MV-4-11 (cell line): ENCODE measurements at regions not wholly inside any gene's neighbourhood (a gene's known extent, or its start where the extent isn't known, plus 50 kb on each side); places are given as distances from the start of the nearest gene placed in this dataset.

Experiments
- DNase-seq: peaks from one replicate; lab custom pipeline; 2025; lab: John Stamatoyannopoulos, UW

DNA sequence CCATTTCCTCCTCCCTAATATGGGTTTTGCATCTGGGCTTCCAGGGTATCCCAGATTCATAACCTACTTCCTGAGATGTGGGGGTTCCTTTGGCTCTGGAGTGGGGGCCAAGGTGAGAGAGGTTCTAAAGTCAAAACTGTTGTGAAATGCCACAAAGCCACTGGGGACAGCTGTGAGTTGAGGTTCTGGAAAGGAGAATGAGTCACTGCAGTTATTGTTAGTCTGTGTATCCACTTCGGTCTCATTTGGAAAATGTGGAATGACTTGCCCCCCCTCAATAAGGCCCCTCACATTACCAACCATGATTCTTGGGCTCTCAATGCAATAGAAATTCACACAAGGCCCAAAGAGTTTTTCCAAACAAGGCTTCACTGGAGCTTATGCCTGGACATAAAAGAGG is 51.1 kb upstream of the LGALSL start:
- DNase-seq = peak; percentile 57

DNA sequence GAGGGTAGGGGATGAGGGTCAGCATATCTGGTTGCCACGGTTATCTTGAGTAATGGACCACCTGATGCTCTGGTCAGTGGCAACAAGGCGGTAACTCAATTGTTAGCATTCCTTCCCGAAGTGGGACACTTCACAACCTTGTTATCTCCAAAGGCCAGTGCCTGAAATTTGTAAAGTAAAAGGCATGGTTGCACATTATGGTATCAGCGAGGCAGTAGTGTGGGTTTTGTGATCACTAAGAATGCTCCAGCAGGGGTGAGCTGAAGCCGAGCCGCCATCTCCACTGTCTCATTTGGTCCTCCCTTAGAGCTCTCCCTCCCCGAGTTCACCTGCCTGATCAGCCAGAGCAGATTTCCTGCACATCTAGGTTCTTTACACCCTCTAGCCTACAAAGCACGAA is 50.5 kb upstream of the LGALSL start:
- no peak for DNase-seq

DNA sequence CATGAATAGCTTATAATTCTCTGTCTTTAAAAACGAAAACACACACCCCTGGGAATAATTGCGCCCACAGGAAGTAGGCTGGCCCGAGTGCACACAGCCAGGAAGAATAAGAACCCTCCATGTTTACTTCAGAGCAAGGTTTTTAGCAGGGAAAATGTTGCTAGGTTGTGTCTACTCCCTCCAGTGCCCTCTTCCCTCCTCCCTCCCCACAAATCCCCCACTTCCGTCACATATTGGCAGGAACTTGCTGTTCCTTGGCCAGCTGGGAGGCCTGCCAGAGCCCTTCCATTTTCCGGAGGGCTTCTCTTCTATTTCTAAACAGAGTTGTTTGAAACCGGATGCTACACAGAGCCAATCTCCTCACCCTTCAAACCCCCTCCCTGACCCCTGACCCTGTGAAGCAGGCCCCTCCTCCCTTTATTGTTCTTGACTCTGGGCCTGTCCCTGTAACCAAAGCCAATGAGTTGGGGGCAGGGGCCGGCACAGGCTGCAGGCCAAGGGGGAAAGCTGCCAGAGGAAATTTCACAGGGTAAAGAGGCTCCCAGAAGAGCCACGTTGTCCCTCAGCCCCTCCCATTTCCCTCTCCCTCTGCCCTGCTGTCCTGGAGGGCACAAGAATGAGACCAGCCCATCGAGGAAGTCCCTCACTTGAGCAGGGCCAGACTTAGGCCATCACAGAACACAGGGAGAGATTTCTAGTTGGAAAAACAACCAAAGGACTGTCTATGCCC is 49.8 kb upstream of the LGALSL start:
- DNase-seq = peak; percentile 77
